OCI-LY3 (cell line): ENCODE measurements at regions not wholly inside any gene's neighbourhood (a gene's known extent, or its start where the extent isn't known, plus 50 kb on each side); places are given as distances from the start of the nearest gene placed in this dataset.

ENCODE experiments used
- CTCF ChIP-seq: fragments of 200-600, 300-600 bp; sonication (generic); IDR thresholded peaks from 2 replicates; pipeline ENCODE4 v1.5.1; 2014; ENCODE audit warnings: antibody characterized with exemption, low read length, low read depth
- EZH2phosphoT487 ChIP-seq: fragments of 200-600 bp; shearing (Covaris generic); IDR thresholded peaks from 2 replicates; pipeline ENCODE4 v1.6.1; 2018; ENCODE audit warnings: antibody characterized with exemption, mixed run types, low read depth

- TF ChIP-seq CTCF (no peak), EZH2phosphoT487 (no peak)
These were observed 206.5 kb upstream of the PRKCQ start for GRCh38 chr10:6786579-6787031.
